Loucy (cell line): ENCODE measurements at regions not wholly inside any gene's neighbourhood (a gene's known extent, or its start where the extent isn't known, plus 50 kb on each side); places are given as distances from the start of the nearest gene placed in this dataset.

Experiments used
- CTCF ChIP-seq: fragments of 200-600 bp; sonication (generic); conservative IDR thresholded peaks from 2 replicates; pipeline ENCODE4 v1.5.1; 2014; ENCODE audit warnings: mild to moderate bottlenecking, antibody characterized with exemption, low read length
- EZH2phosphoT487 ChIP-seq: fragments of 200-600 bp; IDR thresholded peaks from 2 replicates; pipeline ENCODE4 v1.6.1; 2018; ENCODE audit warnings: antibody characterized with exemption, mild to moderate bottlenecking, moderate library complexity, borderline replicate concordance

- TF ChIP-seq CTCF, result no peak
- TF ChIP-seq EZH2phosphoT487, result no peak
Measured at GRCh38 chr2:181228661-181229060, 228.5 kb upstream of the ITGA4 start.
